ENCODE measurements at regions not wholly inside any gene's neighbourhood (a gene's known extent, or its start where the extent isn't known, plus 50 kb on each side); places are given as distances from the start of the nearest gene placed in this dataset.
A peak's percentile ranks its signal among the peaks of the same experiment; 100 is the strongest.

GRCh38 chr9:32248189-32248712 is 136.2 kb upstream of the ACO1 start (continued):
- TF ChIP-seq CHAMP1 (IDR thresholded peaks at IDR 0.05), result no peak
- TF ChIP-seq TEAD2 (tag; IDR thresholded peaks at IDR 0.05), result no peak

GRCh38 chr9:32251539-32251938 is 132.9 kb upstream of the ACO1 start:
- intact Hi-C loops (cut with micrococcal nuclease) (loop anchor here (5.0 kb wide), 1 partner anchor 444 kb away; no protein-coding TSS in a partner anchor), in situ Hi-C loops (cut with MboI) (no loop called here)
- Histone ChIP-seq H3K36me3 (ENCODE audit: control insufficient read depth, insufficient read depth, low read length) (no peaks in the 10 kb centered on the region), H3K4me1 (replicated peaks in 1 of 2; ENCODE audit: control insufficient read depth in 2 of 2, insufficient read depth in 2 of 2, low read length in 2 of 2) (no peaks in the 10 kb centered on the region), H3K27ac (ENCODE audit: extremely low read depth, low read depth, low read length) (no peak overlapping the region), H3K79me2 (ENCODE audit: control insufficient read depth, insufficient read depth, low read length) (no peaks in the 10 kb centered on the region), H3K4me3 (no peak overlapping the region), H3K9ac (ENCODE audit: insufficient read depth in 1 of 2, low read depth in 2 of 2, low read length in 2 of 2) (no peak overlapping the region), H3K27me3 (ENCODE audit: control insufficient read depth in 2 of 2, insufficient read depth in 2 of 2, low read length in 2 of 2) (no peaks in the 10 kb centered on the region), H3K9me3 (replicated peaks; ENCODE audit: control insufficient read depth, insufficient read depth, low read depth, low read length) (no peaks in the 10 kb centered on the region), H3K9me1 (ENCODE audit: control insufficient read depth, insufficient read depth, low read length) (no peaks in the 10 kb centered on the region), H3K4me2 (ENCODE audit: insufficient read depth, low read length) (no peak overlapping the region), H4K20me1 (replicated peaks; ENCODE audit: control insufficient read depth, insufficient read depth, low read length) (no peaks in the 10 kb centered on the region), H2AFZ (ENCODE audit: low read depth, low read length) (no peak overlapping the region)
- ATAC-seq (peak; percentile 84), FAIRE-seq (peak; percentile 44), DNase-seq (ENCODE audit: extremely low read depth in 1 of 4, low spot score in 3 of 4) (peak in 2 of 4 experiments; percentile 14 to 54)
- CTCF ChIA-PET (ENCODE audit: low intra/inter-chr PET ratio), result no interaction called here
- WGBS (ENCODE audit: insufficient coverage, low coverage, missing lambda C conversion rate), result 3% methylated on average over 5 of the region's 5 CpGs
- BruUV-seq (replicated peaks), result no TSS peak
- POLR2A ChIA-PET, result no interaction called here
- TF ChIP-seq CTCF (IDR thresholded peaks at IDR 0.05 in 2 of 3, conservative IDR thresholded peaks at IDR 0.05 in 1 of 3; ENCODE audit: insufficient read depth in 2 of 3, low read depth in 1 of 3, low read length in 3 of 3), result peak; percentile 26 to 52 (median 52); a peak in 4 of 6 replicates
- TF ChIP-seq NR0B1 (IDR thresholded peaks at IDR 0.05; ENCODE audit: partially characterized antibody), result no peak
- TF ChIP-seq REST (IDR thresholded peaks at IDR 0.05; ENCODE audit: borderline replicate concordance), result peak; percentile 38; the same call in 1 of the 2 replicates
- no peak for TF ChIP-seq REST (CRISPR knock-in tag; IDR thresholded peaks at IDR 0.05; ENCODE audit: low read depth)

Measured in K562 (cell line).